GM12873 (cell line): ENCODE measurements at regions not wholly inside any gene's neighbourhood (a gene's known extent, or its start where the extent isn't known, plus 50 kb on each side); places are given as distances from the start of the nearest gene placed in this dataset.

Experiments used
- CTCF ChIP-seq: IDR thresholded peaks from 2 replicates; pipeline ENCODE4 v1.5.1; 2012; ENCODE audit warnings: low read depth, mild to moderate bottlenecking, moderate library complexity, low read length, control low read depth; ENCODE audit not compliant: insufficient read depth; ENCODE audit errors: missing control alignments

GRCh38 chr4:18405054-18405453 is 383.5 kb upstream of the LCORL start:
- no peak for TF ChIP-seq CTCF

- no peak for TF ChIP-seq CTCF
These were observed 383.1 kb upstream of the LCORL start for GRCh38 chr4:18404642-18405041.

GRCh38 chr4:18403327-18403726 is 381.8 kb upstream of the LCORL start:
- TF ChIP-seq CTCF: no peak

- no peak for TF ChIP-seq CTCF
These were observed 380.3 kb upstream of the LCORL start for GRCh38 chr4:18401868-18402267.

- no peak for TF ChIP-seq CTCF
These were observed 379.9 kb upstream of the LCORL start for GRCh38 chr4:18401425-18401824.

GRCh38 chr4:18398661-18399060 is 377.1 kb upstream of the LCORL start:
- TF ChIP-seq CTCF: no peak

GRCh38 chr4:18397681-18398390 is 376.3 kb upstream of the LCORL start:
- no peak for TF ChIP-seq CTCF
